K562 (cell line): ENCODE measurements at regions not wholly inside any gene's neighbourhood (a gene's known extent, or its start where the extent isn't known, plus 50 kb on each side); places are given as distances from the start of the nearest gene placed in this dataset.

Experiments
- ATAC-seq: fragments of 200-7000 bp; cut with Tn5 transposase; 3 replicates; pipeline ENCODE4 v1.9.1; 2020; ENCODE audit warnings: moderate library complexity
- BruUV-seq: library from RNA; stranded (reverse); fragments of 400-500 nt; replicated peaks from 2 replicates; lab custom pipeline; 2021; lab: Mats Ljungman, UMichigan
- CTCF ChIA-PET: fragments of 300-600 bp; formaldehyde crosslinking; extraction: SDS; loops from one replicate; lab custom pipeline; 2021; ENCODE audit warnings: low intra/inter-chr PET ratio; lab: Yijun Ruan, JAX
- POLR2A ChIA-PET: fragments of 300-600, 350-650 bp; sonication (Branson Sonifier 250); formaldehyde crosslinking; extraction: SDS; loops from one replicate; lab custom pipeline; 2021; ENCODE audit warnings: antibody characterized with exemption, inconsistent platforms; lab: Yijun Ruan, JAX
- DNase-seq, 4 experiments: peaks; one replicate each; pipeline versions ENCODE4 v3.0.0 to v3.0.0-alpha.2; 2011 to 2018; ENCODE audit warnings: low spot score in 3 of 4, mixed read lengths in 3 of 4; ENCODE audit errors: extremely low read depth in 1 of 4
- FAIRE-seq: peaks from 2 replicates; lab custom pipeline; 2011; peaks lifted over from hg19 to GRCh38; lab: Jason Lieb, UNC
- H2AFZ ChIP-seq: 2 replicates; pipeline ENCODE4 v1.6.0; 2011; ENCODE audit warnings: low read depth, low read length, control low read depth, inconsistent platforms
- H3K27ac ChIP-seq: fragments of 200-600 bp; 3 replicates; pipeline ENCODE4 v1.8.0; 2011; ENCODE audit warnings: low read depth, mild to moderate bottlenecking, control low read depth, inconsistent platforms, low read length, moderate library complexity, mixed read lengths; ENCODE audit errors: extremely low read depth
- H3K27me3 ChIP-seq, 2 experiments: fragments of 300-600 bp in 1 of 2; 2 replicates in 1 of 2; 3 replicates in 1 of 2; pipeline versions ENCODE4 v1.6.0 to v1.8.0; 2011; ENCODE audit warnings: inconsistent platforms in 2 of 2, low read length in 2 of 2, mild to moderate bottlenecking in 1 of 2, mixed read lengths in 1 of 2, moderate library complexity in 1 of 2; ENCODE audit not compliant: control insufficient read depth in 2 of 2, insufficient read depth in 2 of 2
- H3K36me3 ChIP-seq: fragments of 300-600 bp; 3 replicates; pipeline ENCODE4 v1.8.0; 2011; ENCODE audit warnings: mild to moderate bottlenecking, low read length, inconsistent platforms; ENCODE audit not compliant: control insufficient read depth, insufficient read depth
- H3K4me1 ChIP-seq, 2 experiments: fragments of 200-600 bp in 1 of 2; replicated peaks in 1 of 2; 2 replicates in 1 of 2; 3 replicates in 1 of 2; pipeline versions ENCODE4 v1.5.1 to v1.8.0; 2011; ENCODE audit warnings: inconsistent platforms in 2 of 2, low read length in 2 of 2, mild to moderate bottlenecking in 1 of 2, mixed read lengths in 1 of 2, moderate library complexity in 1 of 2; ENCODE audit not compliant: control insufficient read depth in 2 of 2, insufficient read depth in 2 of 2
- H3K4me2 ChIP-seq: 2 replicates; pipeline ENCODE4 v1.6.1; 2011; ENCODE audit warnings: low read length, control low read depth, inconsistent platforms, mixed read lengths; ENCODE audit not compliant: insufficient read depth
- H3K4me3 ChIP-seq: fragments of 200-600 bp; sonication (generic), shearing (Covaris generic); 2 replicates; pipeline ENCODE4 v1.5.1; 2016; ENCODE audit warnings: control low read depth, inconsistent platforms
- H3K79me2 ChIP-seq: fragments of 200-600 bp; 3 replicates; pipeline ENCODE4 v1.8.0; 2011; ENCODE audit warnings: low read length, inconsistent platforms; ENCODE audit not compliant: control insufficient read depth, insufficient read depth
- H3K9ac ChIP-seq, 2 experiments: 2 replicates each; pipeline versions ENCODE4 v1.6.0 to v1.6.1; 2011; ENCODE audit warnings: low read depth in 2 of 2, low read length in 2 of 2, control low read depth in 1 of 2, inconsistent platforms in 1 of 2, mild to moderate bottlenecking in 1 of 2, mixed read lengths in 1 of 2; ENCODE audit not compliant: insufficient read depth in 1 of 2
- H3K9me1 ChIP-seq: one replicate; pipeline ENCODE4 v1.6.0; 2011; ENCODE audit warnings: inconsistent platforms, mild to moderate bottlenecking, low read length, moderate library complexity; ENCODE audit not compliant: control insufficient read depth, insufficient read depth
- H3K9me3 ChIP-seq: replicated peaks from 2 replicates; pipeline ENCODE4 v1.5.1; 2011; ENCODE audit warnings: low read depth, low read length, inconsistent platforms; ENCODE audit not compliant: control insufficient read depth, insufficient read depth
- H4K20me1 ChIP-seq: replicated peaks from 2 replicates; pipeline ENCODE4 v1.6.1; 2011; ENCODE audit warnings: low read length, inconsistent platforms, mixed read lengths; ENCODE audit not compliant: control insufficient read depth, insufficient read depth
- BDP1 ChIP-seq: IDR thresholded peaks from 3 replicates; pipeline ENCODE4 v1.6.1; 2011; ENCODE audit not compliant: insufficient read length, insufficient read depth
- EHMT2 ChIP-seq: fragments of 450-650 bp; IDR thresholded peaks from 2 replicates; pipeline ENCODE4 v1.6.1; 2018; ENCODE audit warnings: antibody characterized with exemption
- ELF2 ChIP-seq: fragments of 250-450 bp; sonication (Bioruptor Pico); IDR thresholded peaks from 2 replicates; pipeline ENCODE4 v1.5.0; 2021; ENCODE audit warnings: mild to moderate bottlenecking
- EZH2 ChIP-seq: IDR thresholded peaks from 2 replicates; pipeline ENCODE4 v1.6.1; 2012; ENCODE audit warnings: low read depth, mild to moderate bottlenecking, inconsistent platforms, low read length, borderline replicate concordance
- PREB ChIP-seq: sonication (generic); formaldehyde crosslinking; IDR thresholded peaks from 2 replicates; pipeline ENCODE4 v1.8.1; 2023; ENCODE audit warnings: mild to moderate bottlenecking, missing genetic modification reagents
- ZNF318 ChIP-seq, 2 experiments: fragments of 450-650 bp; IDR thresholded peaks; 2 replicates each; pipeline ENCODE4 v1.6.1; 2016; ENCODE audit warnings: mild to moderate bottlenecking in 2 of 2, borderline replicate concordance in 1 of 2, low read depth in 1 of 2, moderate library complexity in 1 of 2
- WGBS: fragments of 100-300 bp; shearing (Covaris generic); methylation state at CpG from one replicate; pipeline ENCODE4 v1.1.6; 2016; ENCODE audit warnings: low coverage, mixed read lengths; ENCODE audit not compliant: insufficient coverage; ENCODE audit errors: missing lambda C conversion rate; 5-methylcytosine and 5-hydroxymethylcytosine counted together
- in situ Hi-C: fragments of 300-500 bp; cut with MboI; formaldehyde crosslinking; loops from 4 replicates; pipeline ENCODE4 v1.15.0; 2018; ENCODE audit warnings: inconsistent platforms, mixed read lengths
- intact Hi-C: fragments of 100-400 bp; cut with micrococcal nuclease; formaldehyde crosslinking; loops from 2 replicates; pipeline ENCODE4 v1.14.2; 2022

GRCh38 chr11:28615542-28615941 lies 507.4 kb downstream of the METTL15 start (continued):
- TF ChIP-seq PREB, result no peak

GRCh38 chr11:28606930-28607329 lies 498.7 kb downstream of the METTL15 start:
- CTCF ChIA-PET, result no interaction called here
- no peak for DNase-seq
- BruUV-seq, result no TSS peak
- H3K9ac ChIP-seq, result no peak overlapping the region
- no peak overlapping the region for H2AFZ ChIP-seq
- no peaks in the 10 kb centered on the region for H3K9me3 ChIP-seq
- no peak for TF ChIP-seq EZH2
- no peak for TF ChIP-seq BDP1
- TF ChIP-seq, all 486 proteins: peak for 0
- in situ Hi-C loops, result no loop called here
- POLR2A ChIA-PET, result no interaction called here
- 0% methylated on average over 11 of the region's 12 CpGs for WGBS
- H3K4me2 ChIP-seq, result no peak overlapping the region
- H4K20me1 ChIP-seq, result no peaks in the 10 kb centered on the region
- no peak overlapping the region for H3K4me3 ChIP-seq
- H3K36me3 ChIP-seq, result no peaks in the 10 kb centered on the region
- intact Hi-C loops, result no loop called here
- no peaks in the 10 kb centered on the region for H3K9me1 ChIP-seq
- no peaks in the 10 kb centered on the region for H3K79me2 ChIP-seq
- FAIRE-seq, result no peak
- H3K27me3 ChIP-seq, result no peaks in the 10 kb centered on the region
- no peak overlapping the region for H3K27ac ChIP-seq
- H3K4me1 ChIP-seq, result no peaks in the 10 kb centered on the region
- ATAC-seq, result no peak

GRCh38 chr11:28599656-28600055 lies 491.5 kb downstream of the METTL15 start:
- Histone ChIP-seq H4K20me1 (no peaks in the 10 kb centered on the region), H3K9me1 (no peaks in the 10 kb centered on the region), H3K27ac (no peak overlapping the region), H3K4me1 (no peaks in the 10 kb centered on the region), H3K4me2 (no peak overlapping the region), H3K27me3 (no peaks in the 10 kb centered on the region), H3K36me3 (no peaks in the 10 kb centered on the region), H3K9ac (no peak overlapping the region), H2AFZ (no peak overlapping the region), H3K9me3 (0 out of 2 replicates have a peak, but pooled peaks cover 1% of the 10 kb centered on the region), H3K79me2 (no peaks in the 10 kb centered on the region), H3K4me3 (no peak overlapping the region)
- ATAC-seq (no peak), FAIRE-seq (no peak), DNase-seq (no peak)
- CTCF ChIA-PET, result no interaction called here
- in situ Hi-C loops, result no loop called here
- WGBS, result 2% methylated on average over 2 of the region's 2 CpGs
- intact Hi-C loops, result no loop called here
- no TSS peak for BruUV-seq
- POLR2A ChIA-PET, result no interaction called here
- no peak for TF ChIP-seq EHMT2
- TF ChIP-seq ZNF318 (IDR thresholded peaks at IDR 0.05; ENCODE audit: borderline replicate concordance in 1 of 2, low read depth in 1 of 2), result no peak
- TF ChIP-seq ELF2 (CRISPR knock-in tag), result no peak
